HEK293 (cell line): ENCODE measurements at regions not wholly inside any gene's neighbourhood (a gene's known extent, or its start where the extent isn't known, plus 50 kb on each side); places are given as distances from the start of the nearest gene placed in this dataset.

Experiments used
- CTCF ChIA-PET: fragments of 350-600 bp; formaldehyde crosslinking; extraction: SDS; loops from one replicate; lab custom pipeline; 2021; ENCODE audit warnings: antibody characterized with exemption; lab: Yijun Ruan, JAX
- POLR2A ChIA-PET: fragments of 300-600 bp; formaldehyde crosslinking; extraction: SDS; loops from one replicate; lab custom pipeline; 2020; ENCODE audit warnings: antibody characterized with exemption, inconsistent platforms; lab: Yijun Ruan, JAX
- H3K27ac ChIP-seq: fragments of 200-500 bp; sonication (Bioruptor generic); 2 replicates; pipeline ENCODE4 v1.5.1; 2014; ENCODE audit warnings: low read depth, low read length, control low read depth, inconsistent platforms; ENCODE audit errors: extremely low read depth
- H3K36me3 ChIP-seq, 2 experiments: fragments of 200-500 bp in 1 of 2; sonication (Bioruptor generic) in 1 of 2; 1 replicate in 1 of 2; 2 replicates in 1 of 2; pipeline ENCODE4 v1.5.1; 2014 to 2017; ENCODE audit warnings: inconsistent platforms in 2 of 2, low read length in 2 of 2; ENCODE audit not compliant: control insufficient read depth in 2 of 2, insufficient read depth in 1 of 2
- H3K4me1 ChIP-seq: fragments of 200-500 bp; sonication (Bioruptor generic); 2 replicates; pipeline ENCODE4 v1.5.1; 2014; ENCODE audit warnings: mild to moderate bottlenecking, low read length, inconsistent platforms; ENCODE audit not compliant: control insufficient read depth, insufficient read depth
- H3K4me3 ChIP-seq: 2 replicates; pipeline ENCODE4 v1.5.1; 2011; ENCODE audit warnings: low read depth, mild to moderate bottlenecking, control low read depth, low read length, moderate library complexity
- H3K9me3 ChIP-seq: fragments of 200-500 bp; sonication (Bioruptor generic); 2 replicates; pipeline ENCODE4 v1.5.1; 2014; ENCODE audit warnings: low read depth, low read length, inconsistent platforms; ENCODE audit not compliant: control insufficient read depth, insufficient read depth
- GLI4 ChIP-seq: fragments of 450-650 bp; formaldehyde crosslinking; IDR thresholded peaks from 2 replicates; pipeline ENCODE4 v1.5.1; 2016; ENCODE audit warnings: missing biosample characterization, missing genetic modification characterization
- HIC1 ChIP-seq: fragments of 450-650 bp; formaldehyde crosslinking; IDR thresholded peaks from 2 replicates; pipeline ENCODE4 v1.5.1; 2016; ENCODE audit warnings: missing biosample characterization, missing genetic modification characterization
- IKZF3 ChIP-seq: fragments of 450-650 bp; IDR thresholded peaks from 2 replicates; pipeline ENCODE4 v1.5.0; 2018; ENCODE audit warnings: missing biosample characterization, mild to moderate bottlenecking, missing genetic modification characterization, moderate library complexity
- SETDB1 ChIP-seq: IDR thresholded peaks from one replicate; pipeline ENCODE4 v1.6.1; 2017; ENCODE audit warnings: mild to moderate bottlenecking, low read length, moderate library complexity, mixed read lengths; ENCODE audit not compliant: insufficient read length
- ZBTB21 ChIP-seq: fragments of 450-650 bp; formaldehyde crosslinking; IDR thresholded peaks from 2 replicates; pipeline ENCODE4 v1.5.1; 2017; ENCODE audit warnings: missing biosample characterization, missing genetic modification characterization
- ZBTB26 ChIP-seq: fragments of 450-650 bp; formaldehyde crosslinking; optimal IDR thresholded peaks from 2 replicates; pipeline ENCODE3; 2016; ENCODE audit warnings: missing biosample characterization, mild to moderate bottlenecking, missing genetic modification characterization
- ZFHX2 ChIP-seq: fragments of 450-650 bp; formaldehyde crosslinking; conservative IDR thresholded peaks from 2 replicates; pipeline ENCODE4 v1.5.1; 2016; ENCODE audit warnings: missing biosample characterization, missing genetic modification characterization
- ZNF114 ChIP-seq: fragments of 450-650 bp; formaldehyde crosslinking; IDR thresholded peaks from 2 replicates; pipeline ENCODE4 v1.5.0; 2017; ENCODE audit warnings: missing biosample characterization, missing genetic modification characterization
- ZNF121 ChIP-seq: fragments of 450-650 bp; formaldehyde crosslinking; IDR thresholded peaks from 2 replicates; pipeline ENCODE4 v1.5.1; 2016; ENCODE audit warnings: missing biosample characterization, missing genetic modification characterization
- ZNF2 ChIP-seq: fragments of 450-650 bp; formaldehyde crosslinking; IDR thresholded peaks from 2 replicates; pipeline ENCODE4 v1.5.1; 2016; ENCODE audit warnings: missing biosample characterization, missing genetic modification characterization
- ZNF202 ChIP-seq: fragments of 450-650 bp; formaldehyde crosslinking; IDR thresholded peaks from 2 replicates; pipeline ENCODE4 v1.5.1; 2016; ENCODE audit warnings: missing biosample characterization, missing genetic modification characterization, borderline replicate concordance
- ZNF354C ChIP-seq: fragments of 450-650 bp; formaldehyde crosslinking; IDR thresholded peaks from 2 replicates; pipeline ENCODE4 v1.5.1; 2016; ENCODE audit warnings: missing biosample characterization, missing genetic modification characterization, low read depth, borderline replicate concordance
- ZNF37A ChIP-seq: fragments of 450-650 bp; IDR thresholded peaks from 2 replicates; pipeline ENCODE4 v1.5.1; 2018; ENCODE audit warnings: missing biosample characterization, missing genetic modification characterization
- ZNF416 ChIP-seq: fragments of 450-650 bp; formaldehyde crosslinking; IDR thresholded peaks from 2 replicates; pipeline ENCODE4 v1.5.1; 2016; ENCODE audit warnings: missing biosample characterization, missing genetic modification characterization
- ZNF426 ChIP-seq: fragments of 450-650 bp; formaldehyde crosslinking; IDR thresholded peaks from 2 replicates; pipeline ENCODE4 v1.5.1; 2017; ENCODE audit warnings: missing biosample characterization, missing genetic modification characterization, mild to moderate bottlenecking, inconsistent platforms, moderate library complexity
- ZNF549 ChIP-seq: fragments of 450-650 bp; IDR thresholded peaks from 2 replicates; pipeline ENCODE4 v1.5.1; 2018; ENCODE audit warnings: missing biosample characterization, missing genetic modification characterization, mild to moderate bottlenecking, inconsistent platforms, moderate library complexity
- ZNF571 ChIP-seq: fragments of 450-650 bp; formaldehyde crosslinking; IDR thresholded peaks from 2 replicates; pipeline ENCODE4 v1.5.0; 2017; ENCODE audit warnings: missing biosample characterization, missing genetic modification characterization
- ZNF585B ChIP-seq: fragments of 450-650 bp; formaldehyde crosslinking; IDR thresholded peaks from 2 replicates; pipeline ENCODE4 v1.5.1; 2016; ENCODE audit warnings: missing biosample characterization, missing genetic modification characterization
- ZNF624 ChIP-seq: fragments of 450-650 bp; formaldehyde crosslinking; IDR thresholded peaks from 2 replicates; pipeline ENCODE4 v1.5.1; 2017; ENCODE audit warnings: missing biosample characterization, missing genetic modification characterization
- ZNF629 ChIP-seq: fragments of 450-650 bp; formaldehyde crosslinking; IDR thresholded peaks from 2 replicates; pipeline ENCODE4 v1.5.1; 2017; ENCODE audit warnings: missing biosample characterization, missing genetic modification characterization
- ZNF747 ChIP-seq: fragments of 450-650 bp; formaldehyde crosslinking; IDR thresholded peaks from 2 replicates; pipeline ENCODE4 v1.5.1; 2016; ENCODE audit warnings: missing biosample characterization, missing genetic modification characterization
- ZNF777 ChIP-seq: fragments of 450-650 bp; formaldehyde crosslinking; IDR thresholded peaks from 2 replicates; pipeline ENCODE4 v1.5.1; 2017; ENCODE audit warnings: missing biosample characterization, missing genetic modification characterization, borderline replicate concordance
- ZSCAN23 ChIP-seq: fragments of 450-650 bp; formaldehyde crosslinking; IDR thresholded peaks from 2 replicates; pipeline ENCODE4 v1.5.1; 2016; ENCODE audit warnings: missing biosample characterization, missing genetic modification characterization
- TF ChIP-seq, protein P1 (sequence below): sonication (generic); formaldehyde crosslinking; IDR thresholded peaks from 2 replicates; pipeline ENCODE4 v1.8.1; 2022; ENCODE audit warnings: mild to moderate bottlenecking, moderate library complexity, missing genetic modification reagents
- TF ChIP-seq, protein P2 (sequence below): fragments of 450-650 bp; formaldehyde crosslinking; conservative IDR thresholded peaks from 2 replicates; pipeline ENCODE4 v1.5.1; 2016; ENCODE audit warnings: low read depth, missing biosample characterization, missing genetic modification characterization
- TF ChIP-seq, protein P3 (sequence below): fragments of 450-650 bp; formaldehyde crosslinking; IDR thresholded peaks from 2 replicates; pipeline ENCODE4 v1.5.1; 2017; ENCODE audit warnings: missing biosample characterization, missing genetic modification characterization

DNA sequence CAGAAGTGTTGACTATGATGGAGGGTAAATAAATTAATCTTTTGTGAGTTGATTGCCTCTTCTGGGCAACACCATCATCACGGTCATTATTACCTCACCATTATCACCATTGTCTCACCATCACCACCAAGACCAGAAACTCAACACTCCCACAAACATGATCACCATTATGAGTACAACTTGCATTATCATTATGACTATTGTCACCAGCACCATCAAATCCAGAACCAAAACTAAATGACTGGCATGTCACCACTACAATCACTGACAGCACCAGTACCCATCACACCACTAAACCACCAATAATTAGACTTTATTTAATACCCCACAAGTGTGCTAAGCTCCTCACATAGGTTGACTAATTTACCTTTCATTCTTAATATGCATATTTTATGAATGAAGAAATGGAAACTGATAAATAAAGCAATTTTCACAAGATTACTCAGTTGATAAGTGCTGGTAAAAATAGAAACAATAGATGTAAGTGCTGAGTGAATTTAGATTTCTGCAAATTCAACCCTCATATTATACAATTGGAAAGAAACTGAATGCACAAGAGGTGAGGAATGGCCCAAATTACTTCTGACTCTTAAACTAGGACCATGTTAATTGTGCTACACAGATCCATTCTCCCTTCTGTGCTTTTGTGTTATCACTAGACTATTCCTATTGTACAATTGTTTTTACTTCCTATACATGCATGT lies 517.8 kb upstream of the PAPPA start:
- POLR2A ChIA-PET, result no interaction called here
- H3K4me3 ChIP-seq, result no peak overlapping the region
- CTCF ChIA-PET, result interaction anchor here (2.9 kb wide), 1 partner anchor 42 kb away, joined by 8 read pairs; no protein-coding TSS in a partner anchor
- no peaks in the 10 kb centered on the region for H3K36me3 ChIP-seq
- TF ChIP-seq ZNF571 (no peak), GLI4 (tag by site-specific recombination) (no peak), ZNF114 (tag by site-specific recombination) (no peak), ZNF416 (tag by site-specific recombination) (no peak), ZNF777 (no peak), ZNF549 (tag by site-specific recombination) (no peak), ZNF426 (tag by site-specific recombination) (no peak), ZNF747 (tag by site-specific recombination) (no peak), ZBTB21 (tag by site-specific recombination) (no peak), ZFHX2 (no peak), ZNF354C (tag by site-specific recombination) (no peak), ZNF37A (tag by site-specific recombination) (no peak), HIC1 (tag by site-specific recombination) (no peak)
- no peak overlapping the region for H3K27ac ChIP-seq
- no peaks in the 10 kb centered on the region for H3K9me3 ChIP-seq
- no peaks in the 10 kb centered on the region for H3K4me1 ChIP-seq

- Histone ChIP-seq H3K4me3 (no peak overlapping the region), H3K36me3 (no peaks in the 10 kb centered on the region), H3K9me3 (no peaks in the 10 kb centered on the region), H3K4me1 (no peaks in the 10 kb centered on the region), H3K27ac (no peak overlapping the region)
- ChIA-PET POLR2A (no interaction called here), CTCF (no interaction called here)
- TF ChIP-seq ZNF624 (tag by site-specific recombination) (no peak), ZNF585B (tag by site-specific recombination) (no peak), IKZF3 (tag by site-specific recombination) (no peak), ZNF121 (tag by site-specific recombination) (no peak), ZNF202 (tag by site-specific recombination) (no peak), ZNF2 (no peak), ZSCAN23 (tag by site-specific recombination) (no peak), SETDB1 (no peak), ZBTB26 (tag by site-specific recombination) (no peak), ZNF629 (tag by site-specific recombination) (no peak)
- TF ChIP-seq, protein P1, sequence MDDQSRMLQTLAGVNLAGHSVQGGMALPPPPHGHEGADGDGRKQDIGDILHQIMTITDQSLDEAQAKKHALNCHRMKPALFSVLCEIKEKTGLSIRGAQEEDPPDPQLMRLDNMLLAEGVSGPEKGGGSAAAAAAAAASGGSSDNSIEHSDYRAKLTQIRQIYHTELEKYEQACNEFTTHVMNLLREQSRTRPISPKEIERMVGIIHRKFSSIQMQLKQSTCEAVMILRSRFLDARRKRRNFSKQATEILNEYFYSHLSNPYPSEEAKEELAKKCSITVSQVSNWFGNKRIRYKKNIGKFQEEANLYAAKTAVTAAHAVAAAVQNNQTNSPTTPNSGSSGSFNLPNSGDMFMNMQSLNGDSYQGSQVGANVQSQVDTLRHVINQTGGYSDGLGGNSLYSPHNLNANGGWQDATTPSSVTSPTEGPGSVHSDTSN (CRISPR knock-in tag), result no peak
- TF ChIP-seq, protein P2, sequence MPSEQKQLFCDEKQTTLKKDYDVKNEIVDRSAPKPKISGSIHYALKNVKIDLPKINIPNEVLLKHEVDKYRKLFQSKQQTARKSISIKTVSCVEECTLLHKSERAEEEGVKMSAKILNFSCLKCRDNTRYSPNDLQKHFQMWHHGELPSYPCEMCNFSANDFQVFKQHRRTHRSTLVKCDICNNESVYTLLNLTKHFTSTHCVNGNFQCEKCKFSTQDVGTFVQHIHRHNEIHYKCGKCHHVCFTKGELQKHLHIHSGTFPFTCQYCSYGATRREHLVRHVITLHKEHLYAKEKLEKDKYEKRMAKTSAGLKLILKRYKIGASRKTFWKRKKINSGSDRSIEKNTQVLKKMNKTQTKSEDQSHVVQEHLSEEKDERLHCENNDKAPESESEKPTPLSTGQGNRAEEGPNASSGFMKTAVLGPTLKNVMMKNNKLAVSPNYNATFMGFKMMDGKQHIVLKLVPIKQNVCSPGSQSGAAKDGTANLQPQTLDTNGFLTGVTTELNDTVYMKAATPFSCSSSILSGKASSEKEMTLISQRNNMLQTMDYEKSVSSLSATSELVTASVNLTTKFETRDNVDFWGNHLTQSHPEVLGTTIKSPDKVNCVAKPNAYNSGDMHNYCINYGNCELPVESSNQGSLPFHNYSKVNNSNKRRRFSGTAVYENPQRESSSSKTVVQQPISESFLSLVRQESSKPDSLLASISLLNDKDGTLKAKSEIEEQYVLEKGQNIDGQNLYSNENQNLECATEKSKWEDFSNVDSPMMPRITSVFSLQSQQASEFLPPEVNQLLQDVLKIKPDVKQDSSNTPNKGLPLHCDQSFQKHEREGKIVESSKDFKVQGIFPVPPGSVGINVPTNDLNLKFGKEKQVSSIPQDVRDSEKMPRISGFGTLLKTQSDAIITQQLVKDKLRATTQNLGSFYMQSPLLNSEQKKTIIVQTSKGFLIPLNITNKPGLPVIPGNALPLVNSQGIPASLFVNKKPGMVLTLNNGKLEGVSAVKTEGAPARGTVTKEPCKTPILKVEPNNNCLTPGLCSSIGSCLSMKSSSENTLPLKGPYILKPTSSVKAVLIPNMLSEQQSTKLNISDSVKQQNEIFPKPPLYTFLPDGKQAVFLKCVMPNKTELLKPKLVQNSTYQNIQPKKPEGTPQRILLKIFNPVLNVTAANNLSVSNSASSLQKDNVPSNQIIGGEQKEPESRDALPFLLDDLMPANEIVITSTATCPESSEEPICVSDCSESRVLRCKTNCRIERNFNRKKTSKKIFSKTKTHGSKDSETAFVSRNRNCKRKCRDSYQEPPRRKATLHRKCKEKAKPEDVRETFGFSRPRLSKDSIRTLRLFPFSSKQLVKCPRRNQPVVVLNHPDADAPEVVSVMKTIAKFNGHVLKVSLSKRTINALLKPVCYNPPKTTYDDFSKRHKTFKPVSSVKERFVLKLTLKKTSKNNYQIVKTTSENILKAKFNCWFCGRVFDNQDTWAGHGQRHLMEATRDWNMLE, result no peak
- TF ChIP-seq, protein P3, sequence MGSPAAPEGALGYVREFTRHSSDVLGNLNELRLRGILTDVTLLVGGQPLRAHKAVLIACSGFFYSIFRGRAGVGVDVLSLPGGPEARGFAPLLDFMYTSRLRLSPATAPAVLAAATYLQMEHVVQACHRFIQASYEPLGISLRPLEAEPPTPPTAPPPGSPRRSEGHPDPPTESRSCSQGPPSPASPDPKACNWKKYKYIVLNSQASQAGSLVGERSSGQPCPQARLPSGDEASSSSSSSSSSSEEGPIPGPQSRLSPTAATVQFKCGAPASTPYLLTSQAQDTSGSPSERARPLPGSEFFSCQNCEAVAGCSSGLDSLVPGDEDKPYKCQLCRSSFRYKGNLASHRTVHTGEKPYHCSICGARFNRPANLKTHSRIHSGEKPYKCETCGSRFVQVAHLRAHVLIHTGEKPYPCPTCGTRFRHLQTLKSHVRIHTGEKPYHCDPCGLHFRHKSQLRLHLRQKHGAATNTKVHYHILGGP (tag by site-specific recombination), result no peak
Measured at GRCh38 chr9:115636596-115636995, 517.0 kb upstream of the PAPPA start.
